Mesothelial cell of epicardium (in vitro differentiated cells): ENCODE measurements at regions not wholly inside any gene's neighbourhood (a gene's known extent, or its start where the extent isn't known, plus 50 kb on each side); places are given as distances from the start of the nearest gene placed in this dataset.
"Not testable (repeated sequence)": the region's sequence is repeated elsewhere in the genome, so short reads cannot be mapped to it uniquely, and the experiment has no call there.

Source experiments
- DNase-seq, 2 experiments: peaks; one replicate each; pipeline ENCODE4 v3.0.0; 2021; ENCODE audit warnings: low spot score in 2 of 2; ENCODE audit not compliant: unreplicated experiment in 2 of 2
- H3K27ac Mint-ChIP-seq: 2 replicates; pipeline ENCODE4 v1.8.0; 2021; ENCODE audit warnings: mixed read lengths
- H3K27me3 Mint-ChIP-seq: 2 replicates; pipeline ENCODE4 v1.8.0; 2021; ENCODE audit warnings: low read depth, mixed read lengths
- H3K36me3 Mint-ChIP-seq: 2 replicates; pipeline ENCODE4 v1.8.0; 2021; ENCODE audit warnings: mixed read lengths
- H3K4me1 Mint-ChIP-seq: 2 replicates; pipeline ENCODE4 v1.8.0; 2021; ENCODE audit warnings: mixed read lengths
- H3K4me3 Mint-ChIP-seq: 2 replicates; pipeline ENCODE4 v1.8.0; 2021; ENCODE audit warnings: mild to moderate bottlenecking, moderate library complexity, mixed read lengths
- H3K9me3 Mint-ChIP-seq: 2 replicates; pipeline ENCODE4 v1.8.0; 2021; ENCODE audit warnings: mixed read lengths
- CTCF ChIP-seq: fragments of 200-600 bp; sonication (generic); IDR thresholded peaks from one replicate; pipeline ENCODE4 v1.5.0; 2021; ENCODE audit warnings: antibody characterized with exemption; ENCODE audit not compliant: unreplicated experiment

GRCh38 chr10:61818251-61818650, 83.2 kb upstream of the ARID5B start:
- DNase-seq, H3K4me1 Mint-ChIP-seq, H3K9me3 Mint-ChIP-seq, H3K27me3 Mint-ChIP-seq, H3K4me3 Mint-ChIP-seq, H3K27ac Mint-ChIP-seq, H3K36me3 Mint-ChIP-seq: not testable (repeated sequence)

- no peak for DNase-seq
- no peaks in the 10 kb centered on the region for H3K36me3 Mint-ChIP-seq
- TF ChIP-seq CTCF, result no peak
- no peak overlapping the region for H3K4me3 Mint-ChIP-seq
- H3K9me3 Mint-ChIP-seq, result no peaks in the 10 kb centered on the region
- no peak overlapping the region for H3K27ac Mint-ChIP-seq
- no peaks in the 10 kb centered on the region for H3K4me1 Mint-ChIP-seq
- no peaks in the 10 kb centered on the region for H3K27me3 Mint-ChIP-seq
Observed at GRCh38 chr10:61819208-61819607, 82.3 kb upstream of the ARID5B start.

- no peaks in the 10 kb centered on the region for H3K36me3 Mint-ChIP-seq
- no peak for TF ChIP-seq CTCF
- H3K9me3 Mint-ChIP-seq, result no peaks in the 10 kb centered on the region
- peaks cover 8% of the 10 kb centered on the region for H3K4me1 Mint-ChIP-seq
- H3K4me3 Mint-ChIP-seq, result no peak overlapping the region
- no peak for DNase-seq
- no peaks in the 10 kb centered on the region for H3K27me3 Mint-ChIP-seq
- no peak overlapping the region for H3K27ac Mint-ChIP-seq
Observed at GRCh38 chr10:61821153-61821552, 80.3 kb upstream of the ARID5B start.

GRCh38 chr10:61821693-61822092, 79.8 kb upstream of the ARID5B start:
- H3K9me3 Mint-ChIP-seq, result no peaks in the 10 kb centered on the region
- TF ChIP-seq CTCF, result no peak
- peaks cover 9% of the 10 kb centered on the region for H3K4me1 Mint-ChIP-seq
- H3K36me3 Mint-ChIP-seq, result no peaks in the 10 kb centered on the region
- no peak overlapping the region for H3K27ac Mint-ChIP-seq
- no peak overlapping the region for H3K4me3 Mint-ChIP-seq
- H3K27me3 Mint-ChIP-seq, result no peaks in the 10 kb centered on the region
- no peak for DNase-seq

- H3K4me3 Mint-ChIP-seq, result no peak overlapping the region
- no peaks in the 10 kb centered on the region for H3K9me3 Mint-ChIP-seq
- H3K36me3 Mint-ChIP-seq, result no peaks in the 10 kb centered on the region
- H3K27ac Mint-ChIP-seq, result no peak overlapping the region
- no peak for DNase-seq
- peaks cover 9% of the 10 kb centered on the region for H3K4me1 Mint-ChIP-seq
- no peaks in the 10 kb centered on the region for H3K27me3 Mint-ChIP-seq
- no peak for TF ChIP-seq CTCF
Observed at GRCh38 chr10:61822096-61822495, 79.4 kb upstream of the ARID5B start.

GRCh38 chr10:61822781-61823230, 78.7 kb upstream of the ARID5B start:
- no peak for DNase-seq
- no peak for TF ChIP-seq CTCF
- H3K27ac Mint-ChIP-seq, result no peak overlapping the region
- no peaks in the 10 kb centered on the region for H3K27me3 Mint-ChIP-seq
- H3K4me1 Mint-ChIP-seq, result peaks cover 9% of the 10 kb centered on the region
- H3K4me3 Mint-ChIP-seq, result no peak overlapping the region
- H3K36me3 Mint-ChIP-seq, result no peaks in the 10 kb centered on the region
- no peaks in the 10 kb centered on the region for H3K9me3 Mint-ChIP-seq
